HFFc6 (cell line): ENCODE measurements at regions not wholly inside any gene's neighbourhood (a gene's known extent, or its start where the extent isn't known, plus 50 kb on each side); places are given as distances from the start of the nearest gene placed in this dataset.

Experiments used
- DNase-seq: peaks from one replicate; pipeline ENCODE4 v3.0.0-alpha.2; 2018
- H3K27ac Mint-ChIP-seq: 2 replicates; pipeline ENCODE4 v1.8.0; 2020; ENCODE audit warnings: mild to moderate bottlenecking, mixed read lengths
- H3K27me3 Mint-ChIP-seq: 2 replicates; pipeline ENCODE4 v1.8.0; 2021; ENCODE audit warnings: mild to moderate bottlenecking, moderate library complexity, mixed read lengths; ENCODE audit not compliant: insufficient read depth
- H3K36me3 Mint-ChIP-seq: 2 replicates; pipeline ENCODE4 v1.8.0; 2021; ENCODE audit warnings: low read depth, mixed read lengths
- H3K4me1 Mint-ChIP-seq: 2 replicates; pipeline ENCODE4 v1.8.0; 2020; ENCODE audit warnings: low read depth, mixed read lengths
- H3K4me3 Mint-ChIP-seq: 2 replicates; pipeline ENCODE4 v1.8.0; 2020; ENCODE audit warnings: mild to moderate bottlenecking, moderate library complexity, mixed read lengths
- H3K9me3 Mint-ChIP-seq: 2 replicates; pipeline ENCODE4 v1.8.0; 2020; ENCODE audit warnings: mild to moderate bottlenecking, mixed read lengths
- CTCF ChIP-seq: fragments of 200-600 bp; sonication (generic); IDR thresholded peaks from 2 replicates; pipeline ENCODE4 v1.5.0; 2021; ENCODE audit warnings: antibody characterized with exemption, mild to moderate bottlenecking

- no peaks in the 10 kb centered on the region for H3K36me3 Mint-ChIP-seq
- no peak overlapping the region for H3K27ac Mint-ChIP-seq
- DNase-seq, result no peak
- no peak for TF ChIP-seq CTCF
- no peaks in the 10 kb centered on the region for H3K9me3 Mint-ChIP-seq
- no peak overlapping the region for H3K4me3 Mint-ChIP-seq
- peaks cover 18% of the 10 kb centered on the region for H3K4me1 Mint-ChIP-seq
- no peaks in the 10 kb centered on the region; the same call in 1 of the 2 replicates for H3K27me3 Mint-ChIP-seq
Measured at GRCh38 chr2:234722176-234722575, 225.3 kb upstream of the ARL4C start.

- Mint-ChIP-seq H3K27ac (no peak overlapping the region), H3K4me1 (no peaks in the 10 kb centered on the region), H3K36me3 (no peaks in the 10 kb centered on the region), H3K4me3 (no peak overlapping the region), H3K9me3 (no peaks in the 10 kb centered on the region), H3K27me3 (peaks cover 3% of the 10 kb centered on the region)
- TF ChIP-seq CTCF, result no peak
- DNase-seq, result no peak
Measured at GRCh38 chr2:234719116-234719716, 222.3 kb upstream of the ARL4C start.

- Mint-ChIP-seq H3K27me3 (peaks cover 6% of the 10 kb centered on the region), H3K4me3 (no peak overlapping the region), H3K4me1 (peaks cover 6% of the 10 kb centered on the region; the same call in 1 of the 2 replicates), H3K9me3 (no peaks in the 10 kb centered on the region), H3K36me3 (no peaks in the 10 kb centered on the region), H3K27ac (no peak overlapping the region)
- DNase-seq, result no peak
- no peak for TF ChIP-seq CTCF
Measured at GRCh38 chr2:234716271-234716670, 219.4 kb upstream of the ARL4C start.

- Mint-ChIP-seq H3K27ac (no peak overlapping the region), H3K4me1 (peaks cover 6% of the 10 kb centered on the region; the same call in 1 of the 2 replicates)
Measured at GRCh38 chr2:234715671-234716250, 218.9 kb upstream of the ARL4C start.

GRCh38 chr2:234714711-234715110 lies 217.8 kb upstream of the ARL4C start:
- Mint-ChIP-seq H3K4me1 (peaks cover 6% of the 10 kb centered on the region; the same call in 1 of the 2 replicates), H3K27ac (no peak overlapping the region), H3K27me3 (peaks cover 10% of the 10 kb centered on the region), H3K4me3 (no peak overlapping the region), H3K36me3 (no peaks in the 10 kb centered on the region), H3K9me3 (no peaks in the 10 kb centered on the region)
- DNase-seq, result no peak
- no peak for TF ChIP-seq CTCF

More at GRCh38 chr2:234715671-234716250, 218.9 kb upstream of the ARL4C start:
- H3K9me3 Mint-ChIP-seq, result no peaks in the 10 kb centered on the region
- DNase-seq, result no peak
- H3K4me3 Mint-ChIP-seq, result no peak overlapping the region
- H3K36me3 Mint-ChIP-seq, result no peaks in the 10 kb centered on the region
- TF ChIP-seq CTCF, result no peak
- peaks cover 6% of the 10 kb centered on the region for H3K27me3 Mint-ChIP-seq
